Psoas muscle (tissue), 7 donors: ENCODE measurements at regions not wholly inside any gene's neighbourhood (a gene's known extent, or its start where the extent isn't known, plus 50 kb on each side); places are given as distances from the start of the nearest gene placed in this dataset.

ENCODE experiments used
- ATAC-seq, 4 donors: fragments of 200-7000 bp; cut with Tn5 transposase; one replicate each; pipeline ENCODE4 v1.9.1; 2020; ENCODE audit warnings: moderate library complexity in 3 of 4, mild to moderate bottlenecking in 2 of 4
- DNase-seq, 2 donors: peaks; one replicate each; pipeline ENCODE4 v3.0.0-alpha.2; 2020
- H3K27ac ChIP-seq: fragments of 200-600 bp; one replicate; pipeline ENCODE4 v1.8.0; 2022
- H3K27me3 ChIP-seq, 3 donors: fragments of 200-600 bp in 1 of 3; one replicate each; pipeline versions ENCODE4 v1.6.1 to v1.8.0; 2013 to 2022; ENCODE audit warnings: low read length in 2 of 3, mild to moderate bottlenecking in 2 of 3, moderate library complexity in 1 of 3; ENCODE audit not compliant: insufficient read depth in 3 of 3
- H3K36me3 ChIP-seq, 2 donors: fragments of 200-600 bp in 1 of 2; one replicate each; pipeline versions ENCODE4 v1.6.1 to v1.8.0; 2013 to 2022; ENCODE audit warnings: low read depth in 1 of 2, mild to moderate bottlenecking in 1 of 2, moderate library complexity in 1 of 2; ENCODE audit not compliant: insufficient read depth in 1 of 2
- H3K4me1 ChIP-seq: fragments of 200-600 bp; one replicate; pipeline ENCODE4 v1.8.0; 2022
- H3K4me3 ChIP-seq: fragments of 200-600 bp; one replicate; pipeline ENCODE4 v1.8.0; 2022; ENCODE audit warnings: mild to moderate bottlenecking
- H3K9me3 ChIP-seq: fragments of 200-600 bp; one replicate; pipeline ENCODE4 v1.8.0; 2022
- WGBS, 3 donors: extraction: QIAGEN DNeasy Blood & Tissue Kit; methylation state at CpG; one replicate each; pipeline versions ENCODE4 v1.1.6 to v1.1.7; 2013; 5-methylcytosine and 5-hydroxymethylcytosine counted together
- intact Hi-C, 2 donors: fragments of 100-400 bp; cut with DNase I; formaldehyde crosslinking; loops; one replicate each; pipeline versions ENCODE4 v1.11.0 to v1.14.2; 2022
- TF ChIP-seq, protein P1 (sequence below): fragments of 200-600 bp; IDR thresholded peaks from one replicate; pipeline ENCODE4 v1.8.0; 2022; ENCODE audit warnings: antibody characterized with exemption
- donor health status: healthy with polysubstance abuse.
- donor health status: DM: no; HTN: no; CAD: no; lungs with moderate emphysema.
- donor health status: Bipolar disorder and iron deficiency.
- donor health status: healthy.
- donor health status: DM: yes; HTN: yes; CAD: no.
- donor health status: DM: no; HTN: no; CAD: no.
- donor health status: DM: yes; HTN: yes; CAD: no.

DNA sequence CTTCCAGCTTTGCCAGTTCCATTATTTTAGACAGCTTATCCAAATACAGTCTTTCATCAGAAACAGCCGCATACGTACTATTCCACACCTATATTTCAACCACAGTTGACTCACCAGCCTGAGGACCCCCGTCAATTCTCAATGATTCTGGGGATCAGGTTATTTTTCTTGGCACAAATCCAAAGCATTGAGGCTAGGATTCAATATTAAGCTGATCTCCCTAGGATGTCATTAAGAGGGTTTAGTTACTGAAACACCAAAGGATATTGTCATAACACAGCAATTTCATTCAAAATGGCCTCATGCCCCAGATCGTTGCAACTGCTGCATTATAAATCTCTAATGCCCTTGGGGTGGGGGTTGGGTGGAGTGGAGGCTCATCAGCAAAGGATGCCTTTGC lies 214.6 kb downstream of the PTEN start:
- DNase-seq (no peak), ATAC-seq (no peak)
- TF ChIP-seq, protein P1, sequence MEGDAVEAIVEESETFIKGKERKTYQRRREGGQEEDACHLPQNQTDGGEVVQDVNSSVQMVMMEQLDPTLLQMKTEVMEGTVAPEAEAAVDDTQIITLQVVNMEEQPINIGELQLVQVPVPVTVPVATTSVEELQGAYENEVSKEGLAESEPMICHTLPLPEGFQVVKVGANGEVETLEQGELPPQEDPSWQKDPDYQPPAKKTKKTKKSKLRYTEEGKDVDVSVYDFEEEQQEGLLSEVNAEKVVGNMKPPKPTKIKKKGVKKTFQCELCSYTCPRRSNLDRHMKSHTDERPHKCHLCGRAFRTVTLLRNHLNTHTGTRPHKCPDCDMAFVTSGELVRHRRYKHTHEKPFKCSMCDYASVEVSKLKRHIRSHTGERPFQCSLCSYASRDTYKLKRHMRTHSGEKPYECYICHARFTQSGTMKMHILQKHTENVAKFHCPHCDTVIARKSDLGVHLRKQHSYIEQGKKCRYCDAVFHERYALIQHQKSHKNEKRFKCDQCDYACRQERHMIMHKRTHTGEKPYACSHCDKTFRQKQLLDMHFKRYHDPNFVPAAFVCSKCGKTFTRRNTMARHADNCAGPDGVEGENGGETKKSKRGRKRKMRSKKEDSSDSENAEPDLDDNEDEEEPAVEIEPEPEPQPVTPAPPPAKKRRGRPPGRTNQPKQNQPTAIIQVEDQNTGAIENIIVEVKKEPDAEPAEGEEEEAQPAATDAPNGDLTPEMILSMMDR = no peak
- intact Hi-C loops = loop anchor here in 1 of 2 donors (5.0 kb wide), 1 partner anchor 36 kb away; no protein-coding TSS in a partner anchor
- H3K27ac ChIP-seq = no peak overlapping the region
- H3K9me3 ChIP-seq = no peaks in the 10 kb centered on the region
- no peaks in the 10 kb centered on the region for H3K36me3 ChIP-seq
- H3K4me3 ChIP-seq = no peak overlapping the region
- WGBS, 3 donors = 62 to 75% (median 70%) methylated on average over 4 of the region's 4 CpGs
- H3K4me1 ChIP-seq = peaks cover 9% of the 10 kb centered on the region
- H3K27me3 ChIP-seq = no peaks in the 10 kb centered on the region

DNA sequence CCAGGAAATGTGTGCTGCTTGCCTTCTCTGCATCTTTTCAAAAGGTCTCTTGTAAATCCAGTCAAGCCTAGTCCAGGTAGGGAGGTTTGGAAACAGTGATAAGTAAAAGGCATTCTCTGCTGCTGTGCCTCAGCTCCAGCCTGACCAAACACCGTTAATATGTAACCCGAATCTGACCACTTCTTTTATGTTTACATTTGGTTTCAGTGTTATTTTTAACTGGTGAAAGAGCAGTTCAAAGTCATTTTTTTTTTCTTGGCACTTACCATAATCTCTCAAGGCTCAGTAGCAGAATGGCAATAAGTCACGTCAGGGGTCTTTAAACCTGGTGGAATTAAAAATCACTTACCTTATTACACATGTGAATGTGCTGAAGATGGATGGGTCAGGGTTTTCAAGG lies 216.8 kb downstream of the PTEN start:
- ATAC-seq (no peak), DNase-seq (no peak)
- intact Hi-C loops = no loop called here
- Histone ChIP-seq H3K27me3 (no peaks in the 10 kb centered on the region), H3K36me3 (no peaks in the 10 kb centered on the region), H3K9me3 (no peaks in the 10 kb centered on the region), H3K4me3 (no peak overlapping the region), H3K4me1 (peaks cover 9% of the 10 kb centered on the region), H3K27ac (no peak overlapping the region)
- TF ChIP-seq, protein P1 = no peak
- WGBS, 3 donors = 14 to 31% (median 23%) methylated on average over 3 of the region's 3 CpGs

DNA sequence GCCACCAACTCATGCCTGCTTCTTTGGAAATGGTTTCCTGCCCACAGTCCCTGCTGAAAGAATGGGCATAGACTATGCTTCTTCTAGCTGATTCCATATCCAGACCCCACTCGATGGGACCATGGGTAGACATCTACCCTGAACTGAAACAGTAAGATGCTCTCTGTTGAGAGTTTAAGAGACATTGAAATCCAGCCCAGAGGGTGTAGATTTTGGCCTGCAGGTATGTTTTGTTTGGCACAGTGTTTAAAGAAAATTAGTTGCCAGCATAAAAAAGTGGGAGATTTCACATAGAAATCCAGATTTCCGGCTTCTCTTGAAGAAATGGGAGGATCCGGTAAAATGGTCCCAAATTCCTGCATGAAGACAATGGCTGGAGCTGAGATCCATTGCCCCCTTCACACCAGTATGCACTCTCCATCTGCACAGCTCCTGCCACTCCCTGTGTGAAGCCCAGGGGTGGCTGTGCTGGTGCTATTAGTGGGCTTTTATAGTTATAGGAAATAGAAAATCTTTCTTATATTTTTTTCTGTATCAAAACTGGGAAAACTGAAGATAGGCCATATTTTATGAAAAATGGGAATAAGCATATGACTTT lies 218.1 kb downstream of the PTEN start:
- intact Hi-C loops = no loop called here
- Histone ChIP-seq H3K4me3 (no peak overlapping the region), H3K36me3 (no peaks in the 10 kb centered on the region), H3K27me3 (no peaks in the 10 kb centered on the region), H3K27ac (no peak overlapping the region), H3K9me3 (no peaks in the 10 kb centered on the region), H3K4me1 (peaks cover 9% of the 10 kb centered on the region)
- DNase-seq (no peak), ATAC-seq (no peak)
- TF ChIP-seq, protein P1 = no peak
- WGBS, 3 donors = 72 to 86% (median 75%) methylated on average over 3 of the region's 3 CpGs

DNA sequence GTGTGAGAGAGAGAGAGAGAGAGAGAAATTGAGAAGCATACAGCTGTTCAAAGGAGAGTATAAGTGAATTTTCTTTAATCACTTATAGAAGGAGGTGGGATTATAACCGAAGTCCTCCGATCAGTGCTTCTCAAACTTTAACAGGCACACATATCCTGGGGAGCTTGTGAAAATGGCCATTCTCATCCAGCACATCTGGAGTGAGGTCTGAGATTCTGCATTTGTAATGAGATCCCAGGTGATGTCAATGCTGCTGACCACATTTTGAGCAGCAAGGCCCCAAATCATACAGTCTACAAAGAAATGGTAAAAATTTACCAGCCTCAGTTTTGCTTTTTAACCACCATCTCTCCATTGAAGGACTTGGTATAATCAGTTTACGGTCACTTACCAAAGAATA lies 219.0 kb downstream of the PTEN start:
- ATAC-seq (no peak), DNase-seq (no peak)
- WGBS, 3 donors = 80 to 89% (median 87%) methylated on average over 3 of the region's 3 CpGs
- Histone ChIP-seq H3K4me3 (no peak overlapping the region), H3K27me3 (no peaks in the 10 kb centered on the region), H3K36me3 (no peaks in the 10 kb centered on the region), H3K27ac (no peak overlapping the region), H3K4me1 (peaks cover 9% of the 10 kb centered on the region), H3K9me3 (no peaks in the 10 kb centered on the region)
- TF ChIP-seq, protein P1 = no peak
- intact Hi-C loops = no loop called here
